ENCODE measurements at regions not wholly inside any gene's neighbourhood (a gene's known extent, or its start where the extent isn't known, plus 50 kb on each side); places are given as distances from the start of the nearest gene placed in this dataset.

DNA sequence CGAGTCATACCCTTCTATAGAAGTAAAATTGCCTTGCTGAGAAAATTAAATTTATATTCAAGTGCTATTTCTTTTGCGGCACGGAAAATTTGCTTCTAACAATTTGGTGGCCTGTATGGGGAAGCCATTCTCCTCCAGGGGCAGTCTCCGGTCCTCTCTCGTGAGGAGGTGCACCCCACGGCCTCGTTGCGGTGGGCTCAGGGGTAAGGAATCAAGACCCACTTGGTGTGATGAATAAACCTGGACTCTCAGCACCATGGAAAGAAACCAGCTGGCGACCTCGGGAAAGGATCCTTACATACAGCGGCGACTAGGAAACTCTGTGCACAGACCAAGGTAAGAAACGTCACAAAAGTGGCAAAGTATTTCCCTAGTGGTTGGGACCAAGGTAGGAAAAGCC is 252.9 kb downstream of the DPY19L2 start:
- H3K4me1 ChIP-seq: peaks cover 0 to 5% (median 0%) of the 10 kb centered on the region in 12 donors
- no peaks in the 10 kb centered on the region for H3K27me3 ChIP-seq
- intact Hi-C loops (cut with DNase I): no loop called here
- H3K27ac ChIP-seq: no peak overlapping the region
- WGBS, 4 donors: 95 to 97% (median 96%) methylated on average over 13 of the region's 13 CpGs
- H3K4me3 ChIP-seq: no peak overlapping the region
- ATAC-seq: no peak
- DNase-seq: no peak
- no peak for TF ChIP-seq CTCF (IDR thresholded peaks at IDR 0.05)
- TF ChIP-seq POLR2A (IDR thresholded peaks at IDR 0.05): no peak
- H3K36me3 ChIP-seq: no peaks in the 10 kb centered on the region
- peaks cover 0 to 19% (median 0%) of the 10 kb centered on the region in 12 donors for H3K9me3 ChIP-seq

DNA sequence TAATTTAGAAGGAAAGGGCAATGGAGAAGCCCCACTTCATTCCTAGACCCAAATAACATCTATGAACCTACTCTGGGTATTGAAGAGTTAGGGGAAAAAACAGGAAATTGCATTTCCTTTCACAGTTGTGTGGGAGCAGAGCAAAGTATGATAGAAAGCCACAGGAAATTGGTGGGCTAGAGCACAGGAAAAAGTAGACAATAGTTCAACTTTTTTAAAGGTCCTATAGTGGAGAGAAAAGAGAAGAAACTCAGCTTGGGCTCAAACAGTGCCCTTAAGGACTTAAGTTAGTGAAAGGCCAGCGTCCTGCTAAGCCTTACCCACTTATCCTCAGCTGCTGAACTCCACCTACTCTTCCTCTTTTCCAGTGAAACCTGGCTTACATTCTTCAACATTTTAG is 258.1 kb downstream of the DPY19L2 start:
- intact Hi-C loops (cut with DNase I): no loop called here
- 35 to 56% (median 53%) methylated on average over 1 of the region's 1 CpG for WGBS, 4 donors

DNA sequence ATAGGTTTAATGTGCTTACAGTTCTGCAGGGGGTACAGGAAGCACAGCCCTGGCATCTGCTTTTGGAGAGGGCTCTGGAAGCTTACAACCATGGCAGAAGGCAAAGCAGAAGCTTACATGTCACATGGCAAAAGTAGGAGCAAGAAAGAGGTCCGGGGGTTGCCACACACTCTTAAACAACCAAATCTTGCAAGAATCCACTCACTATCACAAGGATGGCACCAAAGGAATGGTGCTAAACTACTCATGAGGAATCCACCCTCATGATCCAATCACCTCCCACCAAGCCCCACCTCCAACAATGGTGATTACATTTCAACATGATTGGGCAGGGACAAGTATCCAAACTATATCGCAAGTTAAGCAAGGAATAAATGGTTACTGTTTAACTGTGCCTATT is 255.8 kb upstream of the AVPR1A start:
- Histone ChIP-seq H3K4me3 (no peak overlapping the region), H3K27ac (no peak overlapping the region), H3K4me1 (peaks cover 0 to 15% (median 0%) of the 10 kb centered on the region in 12 donors), H3K36me3 (no peaks in the 10 kb centered on the region), H3K27me3 (no peaks in the 10 kb centered on the region), H3K9me3 (peaks cover 0 to 14% (median 4%) of the 10 kb centered on the region in 12 donors)
- DNase-seq: no peak
- intact Hi-C loops (cut with DNase I): no loop called here
- WGBS, 4 donors: 90 to 96% (median 93%) methylated on average over 2 of the region's 2 CpGs
- no peak for ATAC-seq
- TF ChIP-seq CTCF (IDR thresholded peaks at IDR 0.05) (no peak), POLR2A (IDR thresholded peaks at IDR 0.05) (no peak)

More for the DNA sequence above, 258.1 kb downstream of the DPY19L2 start:
- ATAC-seq: no peak
- Histone ChIP-seq H3K36me3 (no peaks in the 10 kb centered on the region), H3K27me3 (no peaks in the 10 kb centered on the region), H3K27ac (no peak overlapping the region), H3K4me3 (no peak overlapping the region), H3K4me1 (peaks cover 0 to 15% (median 0%) of the 10 kb centered on the region in 12 donors), H3K9me3 (peaks cover 0 to 23% (median 4%) of the 10 kb centered on the region in 12 donors)
- no peak for DNase-seq
- TF ChIP-seq CTCF (IDR thresholded peaks at IDR 0.05): no peak
- no peak for TF ChIP-seq POLR2A (IDR thresholded peaks at IDR 0.05)

DNA sequence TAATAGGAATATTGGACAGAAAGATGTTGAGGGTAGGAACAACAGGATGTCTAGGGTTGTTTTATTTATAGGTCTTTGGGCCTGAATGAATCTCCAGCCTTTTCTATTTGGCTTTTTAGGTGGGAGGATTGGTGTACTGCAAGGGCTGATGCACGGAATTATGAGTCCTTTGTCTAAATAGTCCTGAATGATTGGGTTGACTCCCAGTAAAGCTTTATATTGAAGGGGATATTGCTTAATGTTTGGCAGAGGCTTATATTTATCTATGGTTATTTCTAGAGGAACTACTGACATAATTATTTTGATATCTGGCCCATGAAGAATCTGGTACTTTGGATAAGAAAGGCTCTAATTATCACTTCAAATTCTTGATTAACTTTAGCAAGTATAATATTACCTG is 253.6 kb upstream of the AVPR1A start:
- 0% methylated on average over 1 of the region's 1 CpG for WGBS, 4 donors
- intact Hi-C loops (cut with DNase I): no loop called here

More for the DNA sequence above, 253.6 kb upstream of the AVPR1A start:
- ATAC-seq: no peak
- Histone ChIP-seq H3K36me3 (no peaks in the 10 kb centered on the region), H3K4me1 (peaks cover 0 to 6% (median 0%) of the 10 kb centered on the region in 12 donors), H3K4me3 (no peak overlapping the region), H3K9me3 (peaks cover 0 to 14% (median 4%) of the 10 kb centered on the region in 12 donors), H3K27me3 (no peaks in the 10 kb centered on the region), H3K27ac (no peak overlapping the region)
- TF ChIP-seq POLR2A (IDR thresholded peaks at IDR 0.05): no peak
- TF ChIP-seq CTCF (IDR thresholded peaks at IDR 0.05): no peak
- no peak for DNase-seq
